Lower leg skin (tissue), 4 donors: ENCODE measurements at regions not wholly inside any gene's neighbourhood (a gene's known extent, or its start where the extent isn't known, plus 50 kb on each side); places are given as distances from the start of the nearest gene placed in this dataset.

Experiments used
- DNase-seq, 2 donors: peaks; one replicate each; pipeline ENCODE4 v3.0.0-alpha.2; 2019; ENCODE audit warnings: low spot score in 2 of 2
- H3K4me3 ChIP-seq: fragments of 200-600 bp; sonication (generic); 2 replicates; pipeline ENCODE4 v1.5.1; 2017; ENCODE audit warnings: mild to moderate bottlenecking, low read depth; ENCODE audit not compliant: poor library complexity, severe bottlenecking
- POLR2A ChIP-seq, 2 donors: fragments of 450-650 bp; IDR thresholded peaks; one replicate each; pipeline ENCODE4 v1.6.1; 2016 to 2017; ENCODE audit warnings: antibody characterized with exemption in 2 of 2, mild to moderate bottlenecking in 1 of 2, moderate library complexity in 1 of 2
- WGBS, 2 donors: methylation state at CpG; one replicate each; pipeline ENCODE4 v1.1.5; 2018; 5-methylcytosine and 5-hydroxymethylcytosine counted together
- intact Hi-C: fragments of 100-400 bp; cut with DNase I; formaldehyde crosslinking; loops from one replicate; pipeline ENCODE4 v1.15.0; 2023; ENCODE audit warnings: low total_unique reads
- TF ChIP-seq, protein P1 (sequence below), 3 donors: fragments of 450-650 bp; IDR thresholded peaks; one replicate each; pipeline ENCODE4 v1.5.1; 2016; ENCODE audit warnings: antibody characterized with exemption in 3 of 3, mild to moderate bottlenecking in 3 of 3, moderate library complexity in 2 of 3

DNA sequence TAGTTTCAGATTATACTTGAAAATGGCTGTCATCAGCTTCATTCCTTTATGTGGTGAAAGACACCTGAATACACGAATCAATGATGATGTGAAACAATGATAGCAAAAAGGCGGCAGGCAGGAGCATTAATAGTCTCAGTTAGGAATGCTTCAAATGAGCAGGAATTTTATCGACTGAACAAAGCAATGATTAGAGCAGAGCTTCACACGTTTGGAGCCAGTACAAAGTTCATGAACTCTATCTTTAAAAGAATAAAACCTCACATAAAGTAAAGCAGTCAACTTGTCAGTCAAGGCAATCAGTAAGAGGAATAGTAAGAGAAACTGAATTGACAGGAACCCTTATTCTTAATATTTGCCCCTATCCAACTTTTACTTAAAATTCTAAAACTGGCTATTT, 78.4 kb upstream of the SERTAD2 start:
- no peak for DNase-seq
- 69 to 70% methylated on average over 4 of the region's 4 CpGs for WGBS, 2 donors
- intact Hi-C loops, result no loop called here
- TF ChIP-seq POLR2A (IDR thresholded peaks at IDR 0.05), result no peak
- TF ChIP-seq, protein P1, sequence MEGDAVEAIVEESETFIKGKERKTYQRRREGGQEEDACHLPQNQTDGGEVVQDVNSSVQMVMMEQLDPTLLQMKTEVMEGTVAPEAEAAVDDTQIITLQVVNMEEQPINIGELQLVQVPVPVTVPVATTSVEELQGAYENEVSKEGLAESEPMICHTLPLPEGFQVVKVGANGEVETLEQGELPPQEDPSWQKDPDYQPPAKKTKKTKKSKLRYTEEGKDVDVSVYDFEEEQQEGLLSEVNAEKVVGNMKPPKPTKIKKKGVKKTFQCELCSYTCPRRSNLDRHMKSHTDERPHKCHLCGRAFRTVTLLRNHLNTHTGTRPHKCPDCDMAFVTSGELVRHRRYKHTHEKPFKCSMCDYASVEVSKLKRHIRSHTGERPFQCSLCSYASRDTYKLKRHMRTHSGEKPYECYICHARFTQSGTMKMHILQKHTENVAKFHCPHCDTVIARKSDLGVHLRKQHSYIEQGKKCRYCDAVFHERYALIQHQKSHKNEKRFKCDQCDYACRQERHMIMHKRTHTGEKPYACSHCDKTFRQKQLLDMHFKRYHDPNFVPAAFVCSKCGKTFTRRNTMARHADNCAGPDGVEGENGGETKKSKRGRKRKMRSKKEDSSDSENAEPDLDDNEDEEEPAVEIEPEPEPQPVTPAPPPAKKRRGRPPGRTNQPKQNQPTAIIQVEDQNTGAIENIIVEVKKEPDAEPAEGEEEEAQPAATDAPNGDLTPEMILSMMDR (IDR thresholded peaks at IDR 0.05), result no peak
- H3K4me3 ChIP-seq, result no peak overlapping the region

DNA sequence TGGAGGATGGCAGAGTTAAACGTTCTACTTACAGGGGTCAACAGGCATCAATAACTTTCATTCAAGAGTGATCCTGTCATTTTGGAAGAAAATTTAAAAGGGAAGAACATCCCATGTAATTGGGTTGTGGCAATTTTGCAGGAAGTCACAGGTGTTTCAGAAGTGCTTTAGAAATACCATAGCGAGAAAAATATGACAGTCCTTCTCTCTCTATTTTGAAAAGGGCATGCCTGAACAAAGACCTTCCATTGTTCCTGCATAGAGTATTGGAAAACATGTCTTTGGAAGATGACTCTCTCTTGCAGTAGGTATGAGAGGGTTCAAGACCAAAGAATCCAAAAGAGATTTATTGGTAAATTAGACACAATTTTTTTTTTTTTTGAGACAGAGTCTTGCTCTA, 81.8 kb upstream of the SERTAD2 start:
- 48 to 58% methylated on average over 2 of the region's 2 CpGs for WGBS, 2 donors
- no peak overlapping the region for H3K4me3 ChIP-seq
- TF ChIP-seq, protein P1 (IDR thresholded peaks at IDR 0.05), result no peak
- TF ChIP-seq POLR2A (IDR thresholded peaks at IDR 0.05), result no peak
- intact Hi-C loops, result no loop called here
- DNase-seq, result no peak

DNA sequence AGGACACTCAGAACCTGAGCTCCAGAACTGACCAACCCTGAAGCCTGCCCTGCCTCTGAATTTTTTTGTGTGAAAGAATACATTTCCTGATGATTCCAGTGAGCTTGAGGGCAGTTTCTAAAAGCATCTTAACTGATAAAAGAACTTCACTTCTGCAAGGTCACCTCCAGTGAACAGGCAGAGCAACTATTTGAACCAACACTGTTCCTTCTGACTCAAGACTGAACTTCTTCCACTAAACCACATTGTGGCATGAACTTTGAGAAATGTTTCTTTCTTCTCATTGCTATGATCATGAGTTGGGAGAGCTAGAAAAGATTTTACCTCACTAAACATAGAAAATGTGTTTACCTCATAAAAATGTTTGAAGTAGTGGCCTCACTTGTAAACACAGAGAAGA, 83.8 kb upstream of the SERTAD2 start:
- intact Hi-C loops, result no loop called here
- H3K4me3 ChIP-seq, result no peak overlapping the region
- no peak for DNase-seq
- TF ChIP-seq, protein P1 (IDR thresholded peaks at IDR 0.05), result no peak
- TF ChIP-seq POLR2A (IDR thresholded peaks at IDR 0.05), result no peak

DNA sequence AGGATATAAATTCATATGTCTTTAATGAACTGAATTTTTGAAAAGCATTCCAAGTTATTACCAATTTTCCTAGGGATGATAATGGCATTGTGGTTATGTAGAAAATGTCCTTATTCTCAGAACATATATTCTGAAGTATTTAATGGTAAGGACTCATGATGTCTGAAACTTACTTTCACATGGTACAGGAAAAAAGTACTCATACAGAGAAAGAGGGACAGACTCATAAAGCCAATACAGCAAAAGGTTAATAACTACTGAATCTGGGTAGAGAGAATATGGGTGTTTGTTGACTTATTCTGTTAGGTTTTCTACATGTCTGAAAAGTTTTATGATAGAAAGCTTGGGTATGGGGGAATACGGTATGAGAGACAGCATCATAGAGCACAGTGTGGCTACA, 84.3 kb upstream of the SERTAD2 start:
- WGBS, 2 donors, result 89 to 94% methylated on average over 1 of the region's 1 CpG
- DNase-seq, result no peak
- no peak overlapping the region for H3K4me3 ChIP-seq
- TF ChIP-seq, protein P1 (IDR thresholded peaks at IDR 0.05), result no peak
- no peak for TF ChIP-seq POLR2A (IDR thresholded peaks at IDR 0.05)
- intact Hi-C loops, result no loop called here

DNA sequence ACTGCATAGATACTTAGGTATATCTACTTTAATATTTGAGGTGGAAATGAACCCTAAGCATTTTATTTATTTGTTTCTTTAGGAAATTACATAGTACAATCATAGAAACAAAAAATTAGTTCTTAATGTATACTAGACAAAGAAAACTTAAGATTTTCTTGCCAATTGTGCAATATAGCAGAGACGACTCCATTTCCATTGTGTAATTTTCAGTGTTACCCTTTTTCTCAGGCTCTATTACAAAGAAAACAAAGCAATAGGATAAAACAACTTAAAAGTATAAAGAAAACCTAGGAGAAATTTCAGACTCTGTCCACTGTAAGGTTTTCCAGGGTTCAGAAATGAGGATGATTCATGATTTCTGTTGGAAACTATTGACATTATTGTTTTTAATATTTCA, 89.0 kb upstream of the SERTAD2 start:
- H3K4me3 ChIP-seq, result no peak overlapping the region
- 76 to 77% methylated on average over 1 of the region's 1 CpG for WGBS, 2 donors
- intact Hi-C loops, result no loop called here
- no peak for DNase-seq
- TF ChIP-seq, protein P1 (IDR thresholded peaks at IDR 0.05), result no peak
- no peak for TF ChIP-seq POLR2A (IDR thresholded peaks at IDR 0.05)

DNA sequence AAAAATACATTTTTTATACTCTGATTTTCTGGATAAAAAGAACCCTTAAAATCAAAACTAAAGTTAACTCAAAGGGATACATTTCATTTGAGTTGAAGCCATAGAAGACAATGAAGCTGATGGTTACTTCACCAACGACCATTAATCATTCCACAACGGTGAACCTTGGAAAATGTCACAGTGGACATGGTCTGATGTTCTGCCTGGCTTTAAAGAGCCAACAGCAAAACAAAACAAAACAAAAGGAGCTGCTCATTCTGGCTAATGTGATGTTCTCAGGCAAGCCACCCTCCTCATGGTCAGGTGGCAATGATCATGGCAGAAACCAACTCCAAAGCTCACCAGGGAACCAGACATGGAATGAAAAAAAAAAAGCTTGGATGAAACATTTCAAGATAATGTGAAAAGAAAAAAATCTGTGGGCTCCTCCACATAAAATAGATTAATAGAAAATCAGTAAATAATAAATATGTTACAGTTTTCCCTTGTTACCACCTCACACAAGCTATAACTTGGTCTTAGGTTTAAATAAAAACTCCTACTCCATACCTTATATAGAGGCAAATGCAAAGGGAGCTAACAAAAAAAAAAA, 90.1 kb upstream of the SERTAD2 start:
- TF ChIP-seq, protein P1 (IDR thresholded peaks at IDR 0.05), result no peak
- no peak for TF ChIP-seq POLR2A (IDR thresholded peaks at IDR 0.05)
- H3K4me3 ChIP-seq, result no peak overlapping the region
- WGBS, 2 donors, result 77 to 86% methylated on average over 2 of the region's 2 CpGs
- intact Hi-C loops, result no loop called here
- DNase-seq, result no peak
